Common myeloid progenitor, CD34-positive (primary cell): ENCODE measurements at regions not wholly inside any gene's neighbourhood (a gene's known extent, or its start where the extent isn't known, plus 50 kb on each side); places are given as distances from the start of the nearest gene placed in this dataset.
"Not testable (repeated sequence)": the region's sequence is repeated elsewhere in the genome, so short reads cannot be mapped to it uniquely, and the experiment has no call there.

ENCODE experiments used
- CTCF ChIA-PET: fragments of 350-600 bp; sonication (Branson Sonifier 250); formaldehyde crosslinking; loops from one replicate; lab custom pipeline; 2021; ENCODE audit warnings: antibody characterized with exemption; lab: Charles Lee
- POLR2A ChIA-PET: fragments of 350-600 bp; sonication (Branson Sonifier 250); formaldehyde crosslinking; loops from one replicate; lab custom pipeline; 2021; ENCODE audit warnings: antibody characterized with exemption; lab: Charles Lee
- DNase-seq, 3 donors: peaks; one replicate each; pipeline versions ENCODE4 v3.0.0 to v3.0.0-alpha.2; 2013
- H3K27ac ChIP-seq, 2 experiments: 1 replicate in 1 of 2; 2 replicates in 1 of 2; pipeline ENCODE4 v1.7.0; 2013; ENCODE audit warnings: inconsistent platforms in 2 of 2, low read length in 2 of 2, mild to moderate bottlenecking in 2 of 2, low read depth in 1 of 2, moderate library complexity in 1 of 2; ENCODE audit not compliant: severe bottlenecking in 2 of 2, insufficient read depth in 1 of 2, poor library complexity in 1 of 2
- H3K27me3 ChIP-seq, 5 experiments: replicated peaks in 2 of 5; 1 replicate in 3 of 5; 2 replicates in 2 of 5; pipeline versions ENCODE4 v1.6.1 to v1.7.0; 2013; ENCODE audit warnings: low read length in 4 of 5, mild to moderate bottlenecking in 2 of 5, moderate library complexity in 2 of 5, inconsistent platforms in 1 of 5; ENCODE audit not compliant: insufficient read depth in 5 of 5, control insufficient read depth in 4 of 5
- H3K36me3 ChIP-seq, 4 experiments: 1 replicate in 2 of 4; 2 replicates in 2 of 4; pipeline versions ENCODE4 v1.6.1 to v1.7.0; 2013; ENCODE audit warnings: low read length in 3 of 4, control low read depth in 1 of 4, mild to moderate bottlenecking in 1 of 4; ENCODE audit not compliant: control insufficient read depth in 4 of 4, insufficient read depth in 4 of 4
- H3K4me1 ChIP-seq, 4 experiments: 1 replicate in 3 of 4; 2 replicates in 1 of 4; pipeline versions ENCODE4 v1.6.1 to v1.7.1; 2013; ENCODE audit warnings: low read length in 3 of 4, mild to moderate bottlenecking in 3 of 4, control low read depth in 1 of 4, inconsistent platforms in 1 of 4, moderate library complexity in 1 of 4; ENCODE audit not compliant: control insufficient read depth in 4 of 4, insufficient read depth in 4 of 4; ENCODE audit errors: control extremely low read depth in 1 of 4
- H3K4me3 ChIP-seq, 7 experiments: 1 replicate in 4 of 7; 2 replicates in 3 of 7; pipeline versions ENCODE4 v1.5.1 to v1.7.0; 2013; ENCODE audit warnings: mild to moderate bottlenecking in 7 of 7, low read length in 6 of 7, moderate library complexity in 6 of 7, inconsistent platforms in 2 of 7, low read depth in 2 of 7, control low read depth in 1 of 7; ENCODE audit not compliant: insufficient read depth in 4 of 7, control insufficient read depth in 1 of 7; ENCODE audit errors: extremely low read depth in 1 of 7
- H3K9me3 ChIP-seq, 5 experiments: 1 replicate in 4 of 5; 2 replicates in 1 of 5; pipeline versions ENCODE4 v1.6.1 to v1.7.1; 2013; ENCODE audit warnings: low read length in 4 of 5, mild to moderate bottlenecking in 2 of 5, inconsistent platforms in 1 of 5, low read depth in 1 of 5, moderate library complexity in 1 of 5; ENCODE audit not compliant: control insufficient read depth in 4 of 5, insufficient read depth in 2 of 5; ENCODE audit errors: control extremely low read depth in 1 of 5
- WGBS: methylation state at CpG from one replicate; pipeline ENCODE4 v1.1.5; 2013; ENCODE audit not compliant: insufficient coverage; 5-methylcytosine and 5-hydroxymethylcytosine counted together

GRCh38 chr9:97110696-97111095 lies 71.8 kb upstream of the CTSV start:
- H3K4me1 ChIP-seq, result no peaks in the 10 kb centered on the region
- H3K36me3 ChIP-seq, result no peaks in the 10 kb centered on the region
- H3K27ac ChIP-seq, result no peak overlapping the region
- WGBS, result 100% methylated on average over 2 of the region's 2 CpGs
- no peak overlapping the region for H3K4me3 ChIP-seq
- ChIA-PET POLR2A (no interaction called here), CTCF (interaction anchor here (1.5 kb wide), 1 partner anchor 254 kb away, joined by 4 read pairs; no protein-coding TSS in a partner anchor)
- DNase-seq, result no peak
- no peaks in the 10 kb centered on the region for H3K27me3 ChIP-seq
- H3K9me3 ChIP-seq, result no peaks in the 10 kb centered on the region

- no peak overlapping the region for H3K4me3 ChIP-seq
- peak; percentile 17 to 42 (median 41) for DNase-seq
- no peaks in the 10 kb centered on the region for H3K4me1 ChIP-seq
- H3K36me3 ChIP-seq, result no peaks in the 10 kb centered on the region
- no peak overlapping the region for H3K27ac ChIP-seq
- ChIA-PET CTCF (interaction anchor here (0.6 to 1.5 kb wide), 2 partner anchors 246 to 252 kb away, joined by 4 read pairs; no protein-coding TSS in a partner anchor), POLR2A (no interaction called here)
- no peaks in the 10 kb centered on the region for H3K9me3 ChIP-seq
- H3K27me3 ChIP-seq, result no peaks in the 10 kb centered on the region
- 24% methylated on average over 3 of the region's 4 CpGs for WGBS
Measured at GRCh38 chr9:97109194-97109811, 70.4 kb upstream of the CTSV start.

DNA sequence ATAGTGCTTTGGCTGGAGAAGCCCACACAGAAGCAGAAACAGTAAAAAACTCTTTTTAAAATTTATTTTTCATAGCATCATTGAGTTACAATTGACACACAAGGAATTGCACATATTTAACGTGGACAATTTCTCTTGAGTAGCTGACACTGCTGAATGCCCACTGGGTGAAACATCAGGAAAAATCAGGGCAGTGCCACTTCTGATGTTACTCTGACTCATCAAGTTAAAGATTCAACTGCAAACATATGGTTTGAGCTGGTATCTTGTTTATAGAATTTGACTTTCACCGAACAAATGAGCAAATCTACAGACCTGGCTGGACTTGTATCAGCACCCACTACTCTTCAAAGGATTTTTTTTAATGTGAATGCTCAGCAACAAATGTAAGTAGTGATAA lies 66.3 kb upstream of the CTSV start:
- 100% methylated on average over 1 of the region's 2 CpGs for WGBS
- H3K27ac ChIP-seq, CTCF ChIA-PET, POLR2A ChIA-PET, H3K4me3 ChIP-seq, H3K4me1 ChIP-seq, H3K9me3 ChIP-seq, H3K36me3 ChIP-seq, DNase-seq, H3K27me3 ChIP-seq: not testable (repeated sequence)

DNA sequence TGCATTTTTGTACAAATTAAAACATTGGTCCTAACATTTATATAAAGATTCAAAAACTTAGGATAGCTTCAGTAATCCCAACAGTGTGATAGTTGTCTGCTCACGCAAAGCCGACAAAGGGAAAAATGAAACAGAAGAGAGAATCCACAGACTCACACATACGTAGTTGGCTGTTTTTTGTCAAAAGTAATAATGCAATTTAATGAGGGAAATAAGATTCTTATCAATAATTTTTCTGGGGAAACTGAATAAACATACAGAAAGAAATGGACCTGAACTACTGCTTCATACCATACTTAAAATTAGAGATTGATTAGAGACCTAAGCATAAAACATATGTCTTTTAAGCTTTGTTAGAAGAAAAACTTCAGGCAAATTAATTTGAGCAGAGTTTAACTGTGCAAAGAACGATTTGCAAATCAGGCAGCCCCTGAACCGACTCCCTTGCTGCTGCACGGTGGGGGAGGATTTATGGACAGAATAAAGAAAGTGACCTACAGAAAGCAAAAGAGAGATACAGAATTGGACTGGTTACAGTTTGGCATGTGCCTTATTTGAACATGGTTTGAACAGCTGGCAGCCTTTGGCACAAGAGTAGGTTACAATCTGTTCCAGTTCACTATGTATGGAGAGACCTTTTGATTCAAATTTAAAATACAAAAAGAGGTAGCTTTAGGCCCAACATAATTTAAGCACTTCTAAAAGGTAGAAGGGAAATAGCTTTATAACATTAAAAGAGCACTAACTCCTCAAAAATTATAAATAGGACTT lies 64.9 kb upstream of the CTSV start:
- CTCF ChIA-PET, DNase-seq, H3K36me3 ChIP-seq, H3K9me3 ChIP-seq, H3K4me3 ChIP-seq, H3K27me3 ChIP-seq, H3K27ac ChIP-seq, POLR2A ChIA-PET, H3K4me1 ChIP-seq: not testable (repeated sequence)
- WGBS, result 98% methylated on average over 5 of the region's 6 CpGs

DNA sequence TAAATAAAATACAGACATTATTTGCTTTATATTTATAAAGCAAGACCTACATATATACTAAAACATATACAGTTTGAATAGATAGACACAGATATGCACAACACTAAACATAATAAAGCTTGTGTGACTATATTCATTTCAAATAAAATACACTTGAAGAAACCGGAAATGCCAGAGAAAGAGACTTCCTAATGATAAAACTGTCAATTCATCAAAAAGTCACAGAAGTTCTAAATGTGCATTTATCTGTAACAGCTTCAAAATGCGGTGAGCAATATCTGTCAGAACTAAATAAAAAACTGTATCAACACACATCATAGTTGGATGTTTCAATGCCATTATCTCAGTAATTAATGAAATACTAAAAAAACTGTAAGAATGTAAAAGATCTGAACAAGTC lies 60.6 kb upstream of the CTSV start:
- H3K27me3 ChIP-seq, POLR2A ChIA-PET, CTCF ChIA-PET, H3K9me3 ChIP-seq, H3K4me1 ChIP-seq, H3K36me3 ChIP-seq, DNase-seq, H3K27ac ChIP-seq, H3K4me3 ChIP-seq: not testable (repeated sequence)
- WGBS, result no CpG with 5 or more reads among the region's 2 CpGs

- ChIA-PET POLR2A (no interaction called here), CTCF (no interaction called here)
- Histone ChIP-seq H3K27me3 (peaks cover 0 to 5% (median 3%) of the 10 kb centered on the region in 5 experiments), H3K27ac (no peak overlapping the region), H3K4me3 (no peak overlapping the region), H3K36me3 (no peaks in the 10 kb centered on the region), H3K4me1 (no peaks in the 10 kb centered on the region), H3K9me3 (no peaks in the 10 kb centered on the region)
- no peak for DNase-seq
- 95% methylated on average over 3 of the region's 4 CpGs for WGBS
Measured at GRCh38 chr9:97096793-97097192, 57.9 kb upstream of the CTSV start.

GRCh38 chr9:97089361-97089760 lies 50.4 kb upstream of the CTSV start:
- DNase-seq, result not testable (repeated sequence)
- WGBS, result 96% methylated on average over 3 of the region's 3 CpGs

More at GRCh38 chr9:97089361-97089760, 50.4 kb upstream of the CTSV start:
- CTCF ChIA-PET, H3K36me3 ChIP-seq, H3K27ac ChIP-seq, H3K9me3 ChIP-seq, H3K4me3 ChIP-seq, H3K4me1 ChIP-seq, POLR2A ChIA-PET: not testable (repeated sequence)
- H3K27me3 ChIP-seq, result peaks cover 0 to 23% (median 7%) of the 10 kb centered on the region in 5 experiments
